ENCODE measurements at regions not wholly inside any gene's neighbourhood (a gene's known extent, or its start where the extent isn't known, plus 50 kb on each side); places are given as distances from the start of the nearest gene placed in this dataset.
"Not testable (repeated sequence)": the region's sequence is repeated elsewhere in the genome, so short reads cannot be mapped to it uniquely, and the experiment has no call there.

DNA sequence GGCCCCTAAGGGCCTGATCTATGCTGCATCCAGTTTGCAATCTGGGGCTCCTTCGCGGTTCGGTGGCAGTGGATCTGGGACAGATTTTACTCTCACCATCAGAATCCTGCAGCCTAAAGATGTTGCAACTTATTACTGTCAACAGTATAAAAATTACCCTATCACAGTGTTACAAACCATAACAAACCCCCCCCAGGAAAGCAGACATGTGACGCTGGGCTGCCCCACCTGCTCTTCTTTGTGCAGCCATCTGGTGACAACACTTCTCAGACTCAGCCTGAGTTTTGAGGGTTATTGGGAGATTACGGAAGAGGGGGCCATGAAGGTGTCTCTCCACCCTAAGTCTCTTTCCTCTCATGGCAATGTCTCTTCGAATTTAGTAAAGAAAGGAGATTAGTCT is 1204.2 kb downstream of the RPIA start:
- not testable (repeated sequence) for H3K4me3 ChIP-seq (ENCODE audit: low read depth, low read length)

DNA sequence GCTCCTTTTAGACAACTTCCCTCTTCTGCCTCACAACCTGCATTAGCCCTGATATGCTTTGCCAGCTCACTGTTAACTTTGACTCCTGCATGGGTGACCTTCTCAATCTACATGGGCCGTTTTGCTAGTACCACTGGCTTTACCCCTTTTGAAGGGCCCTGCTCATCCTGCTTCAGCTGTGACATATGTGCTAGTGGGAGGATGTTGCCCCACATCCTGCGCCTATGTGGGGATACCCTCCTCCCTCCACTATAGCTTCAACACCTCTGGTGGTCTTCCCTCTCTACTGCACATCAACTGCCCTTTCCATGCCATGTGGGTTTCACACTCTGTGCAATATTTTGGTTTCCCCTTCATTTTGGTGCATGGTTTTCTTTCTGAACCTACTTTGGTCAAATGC is 1235.5 kb downstream of the RPIA start:
- H3K4me3 ChIP-seq (ENCODE audit: low read depth, low read length), result not testable (repeated sequence)

DNA sequence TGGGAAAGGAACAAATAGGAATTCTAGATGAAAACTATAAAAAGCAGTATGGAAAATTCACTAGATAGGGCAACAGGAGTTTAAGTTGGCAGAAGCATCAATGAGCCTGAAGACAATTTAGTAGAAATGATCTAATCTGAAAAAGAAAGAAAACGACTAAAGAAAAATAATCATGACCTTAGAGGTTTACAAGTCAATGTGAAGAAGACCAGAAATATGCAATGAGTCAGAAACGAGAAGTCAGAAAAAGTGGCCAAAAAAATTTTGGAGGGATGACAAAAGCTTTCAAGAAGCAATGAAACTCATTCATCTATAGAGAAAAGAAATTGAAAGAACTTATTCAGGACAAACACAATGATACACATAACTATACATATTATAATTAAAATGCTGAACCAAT is 1244.0 kb downstream of the RPIA start:
- H3K4me3 ChIP-seq (ENCODE audit: low read depth, low read length), result not testable (repeated sequence)

- H3K4me3 ChIP-seq (ENCODE audit: low read depth, low read length), result not testable (repeated sequence)
These were observed 1244.5 kb downstream of the RPIA start for GRCh38 chr2:89936011-89936410.

DNA sequence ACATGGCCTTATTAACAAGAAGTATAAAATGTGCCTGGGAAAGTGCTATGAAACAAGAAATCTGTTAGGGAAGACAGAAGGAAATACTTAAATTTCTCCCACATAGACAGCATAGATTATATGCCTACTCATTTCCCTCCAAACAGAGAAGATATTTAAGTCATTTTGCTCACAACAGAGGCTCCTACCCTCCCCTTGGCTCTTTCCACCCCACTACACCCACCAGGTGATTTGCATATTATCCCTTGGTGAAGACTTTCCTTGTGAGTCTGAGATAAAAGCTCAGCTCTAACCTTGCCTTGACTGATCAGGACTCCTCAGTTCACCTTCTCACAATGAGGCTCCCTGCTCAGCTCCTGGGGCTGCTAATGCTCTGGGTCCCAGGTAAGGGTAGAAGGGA is 1245.1 kb downstream of the RPIA start:
- not testable (repeated sequence) for H3K4me3 ChIP-seq (ENCODE audit: low read depth, low read length)

DNA sequence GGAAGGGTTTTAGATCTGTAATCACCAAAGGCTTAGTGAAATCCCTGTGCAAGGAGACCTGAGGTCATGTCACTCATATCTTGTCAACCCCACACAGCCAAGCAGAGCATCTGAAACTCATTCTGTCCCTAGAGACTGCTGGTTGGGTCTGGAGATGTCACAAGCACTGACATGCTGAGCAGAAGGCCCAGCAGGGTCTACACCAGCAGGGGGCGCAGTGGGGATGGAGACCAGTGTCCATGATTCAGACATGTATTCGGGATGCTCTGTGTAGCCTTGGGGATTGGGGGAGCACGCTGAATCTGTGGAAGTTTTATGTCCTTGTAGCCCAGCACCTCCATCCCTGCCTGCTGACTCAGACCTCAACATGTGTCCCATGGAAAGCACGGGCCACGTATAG is 1247.3 kb downstream of the RPIA start:
- not testable (repeated sequence) for H3K4me3 ChIP-seq (ENCODE audit: low read depth, low read length)

GRCh38 chr2:89944267-89944666 is 1252.8 kb downstream of the RPIA start:
- H3K4me3 ChIP-seq (ENCODE audit: low read depth, low read length), result not testable (repeated sequence)

GRCh38 chr2:89945004-89945616 is 1253.6 kb downstream of the RPIA start:
- not testable (repeated sequence) for H3K4me3 ChIP-seq (ENCODE audit: low read depth, low read length)

GRCh38 chr2:89947208-89947815 is 1255.8 kb downstream of the RPIA start:
- H3K4me3 ChIP-seq (ENCODE audit: low read depth, low read length), result not testable (repeated sequence)

DNA sequence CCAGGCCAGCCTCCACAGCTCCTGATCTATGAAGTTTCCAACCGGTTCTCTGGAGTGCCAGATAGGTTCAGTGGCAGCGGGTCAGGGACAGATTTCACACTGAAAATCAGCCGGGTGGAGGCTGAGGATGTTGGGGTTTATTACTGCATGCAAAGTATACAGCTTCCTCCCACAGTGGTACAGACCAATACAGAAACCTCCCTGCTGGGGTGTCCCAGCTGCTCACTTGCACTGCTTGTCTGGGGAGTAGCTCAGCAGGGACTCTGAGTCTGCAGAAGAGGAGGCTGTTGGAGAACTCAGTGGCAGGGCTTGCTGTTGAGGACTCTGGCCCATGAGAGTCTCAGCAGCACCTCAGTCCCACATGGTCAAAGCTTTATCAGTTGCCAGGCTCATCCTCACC is 1256.6 kb downstream of the RPIA start:
- not testable (repeated sequence) for H3K4me3 ChIP-seq (ENCODE audit: low read depth, low read length)

DNA sequence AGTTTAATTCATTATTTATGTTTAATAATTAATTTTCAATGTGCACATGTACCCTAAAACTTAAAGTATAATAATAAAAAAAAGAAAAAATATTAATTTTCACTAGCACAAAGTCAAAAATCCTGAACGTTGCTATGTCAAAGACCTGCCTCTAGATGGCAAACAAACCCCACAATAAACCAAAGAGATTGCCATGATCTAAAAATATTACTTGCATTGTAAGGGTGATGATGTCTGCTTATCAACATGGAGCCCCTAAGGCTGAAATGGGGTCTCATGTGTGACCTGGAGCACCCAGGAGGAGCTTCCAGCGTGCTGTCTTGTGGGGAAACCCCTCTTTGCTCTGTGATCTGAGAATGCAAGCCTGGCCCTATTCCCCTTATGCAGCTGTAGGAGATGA is 1259.3 kb downstream of the RPIA start:
- H3K4me3 ChIP-seq (ENCODE audit: low read depth, low read length), result not testable (repeated sequence)

GRCh38 chr2:89957236-89957635 is 1265.8 kb downstream of the RPIA start:
- H3K4me3 ChIP-seq (ENCODE audit: low read depth, low read length), result not testable (repeated sequence)

DNA sequence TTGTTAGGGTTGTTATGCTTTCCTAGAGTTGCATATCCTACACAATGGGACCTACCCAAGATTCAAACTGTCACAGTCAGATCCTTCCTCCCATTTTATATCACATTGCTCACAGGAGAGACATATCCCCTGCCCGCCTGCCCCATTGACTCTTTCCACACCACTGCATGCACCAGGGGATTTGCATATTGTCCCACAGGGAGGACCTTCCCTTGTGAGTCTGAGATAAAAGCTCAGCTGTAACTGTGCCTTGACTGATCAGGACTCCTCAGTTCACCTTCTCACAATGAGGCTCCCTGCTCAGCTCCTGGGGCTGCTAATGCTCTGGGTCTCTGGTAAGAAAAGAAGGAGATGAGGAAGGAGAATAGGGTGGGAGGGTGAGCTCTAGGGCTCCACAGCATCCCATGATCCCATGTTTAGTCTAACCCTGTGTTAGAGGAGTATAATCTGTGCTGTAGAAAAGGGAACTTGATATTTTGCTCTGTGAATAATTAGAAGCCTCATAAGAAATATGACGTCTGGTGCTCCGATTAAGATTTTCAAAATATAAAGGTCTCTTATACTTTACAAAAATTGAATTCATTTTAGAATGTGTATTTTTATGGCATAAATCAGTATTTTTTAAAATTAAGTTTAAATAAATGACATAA is 1268.4 kb downstream of the RPIA start:
- not testable (repeated sequence) for H3K4me3 ChIP-seq (ENCODE audit: low read depth, low read length)

GRCh38 chr2:89960570-89960969 is 1269.1 kb downstream of the RPIA start:
- not testable (repeated sequence) for H3K4me3 ChIP-seq (ENCODE audit: low read depth, low read length)

GRCh38 chr2:89968567-89968966 is 1277.1 kb downstream of the RPIA start:
- H3K4me3 ChIP-seq (ENCODE audit: low read depth, low read length), result not testable (repeated sequence)

GRCh38 chr2:89969190-89969589 is 1277.7 kb downstream of the RPIA start:
- H3K4me3 ChIP-seq (ENCODE audit: low read depth, low read length), result not testable (repeated sequence)

GRCh38 chr2:89973849-89974248 is 1282.4 kb downstream of the RPIA start:
- not testable (repeated sequence) for H3K4me3 ChIP-seq (ENCODE audit: low read depth, low read length)

DNA sequence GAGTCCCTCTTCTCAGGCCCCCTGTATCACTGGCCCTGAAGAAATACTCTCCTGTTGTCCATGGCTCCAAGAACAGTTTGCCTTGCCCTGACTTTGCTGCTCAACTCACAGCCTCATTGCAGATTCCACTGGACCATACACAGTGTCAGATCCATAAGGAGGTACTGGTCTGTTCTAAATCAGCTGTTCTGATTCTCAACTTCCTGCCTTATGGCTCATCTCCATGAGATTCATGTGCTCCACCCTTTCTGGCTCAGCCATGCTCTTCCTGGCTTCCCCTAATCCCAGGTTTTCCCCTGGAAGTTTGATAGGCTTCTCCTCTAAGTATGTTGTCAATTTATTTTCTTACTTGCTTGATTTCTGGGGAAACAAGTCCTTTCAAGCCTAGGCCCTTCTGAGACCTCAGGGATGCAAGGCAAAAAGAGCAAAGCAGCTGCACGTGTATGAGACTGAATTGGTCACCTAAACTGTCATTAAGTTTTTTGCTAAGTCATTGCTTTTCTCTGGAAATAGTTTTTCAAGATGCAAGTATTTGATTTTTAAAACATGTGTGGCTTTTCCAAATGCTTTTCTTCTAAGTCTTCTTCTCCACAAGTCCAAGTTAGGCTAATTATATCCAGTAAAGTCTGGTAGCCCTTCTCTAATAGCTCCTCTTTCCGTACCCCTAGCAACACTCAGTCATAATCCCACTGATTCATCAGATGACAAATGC is 1288.5 kb downstream of the RPIA start:
- H3K4me3 ChIP-seq (ENCODE audit: low read depth, low read length), result not testable (repeated sequence)

DNA sequence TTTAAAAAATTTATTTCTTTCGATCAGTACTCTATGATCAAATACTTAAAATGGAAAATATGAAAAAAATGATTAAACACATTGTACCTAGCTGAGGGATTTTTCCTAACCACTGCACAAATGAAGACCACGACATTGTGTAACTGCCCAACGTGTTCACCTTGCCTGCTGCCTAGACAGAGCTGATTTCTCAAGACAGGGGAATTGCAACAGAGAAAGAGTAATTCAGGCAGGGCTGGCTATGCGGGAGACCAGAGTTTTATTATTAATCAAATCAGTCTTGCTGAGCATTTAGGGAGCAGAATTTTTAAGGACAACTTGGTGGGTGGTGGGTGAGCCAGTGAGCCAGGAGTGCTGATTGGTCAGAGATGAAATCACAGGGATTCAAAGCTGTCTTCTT is 1290.8 kb downstream of the RPIA start:
- H3K4me3 ChIP-seq (ENCODE audit: low read depth, low read length), result not testable (repeated sequence)

DNA sequence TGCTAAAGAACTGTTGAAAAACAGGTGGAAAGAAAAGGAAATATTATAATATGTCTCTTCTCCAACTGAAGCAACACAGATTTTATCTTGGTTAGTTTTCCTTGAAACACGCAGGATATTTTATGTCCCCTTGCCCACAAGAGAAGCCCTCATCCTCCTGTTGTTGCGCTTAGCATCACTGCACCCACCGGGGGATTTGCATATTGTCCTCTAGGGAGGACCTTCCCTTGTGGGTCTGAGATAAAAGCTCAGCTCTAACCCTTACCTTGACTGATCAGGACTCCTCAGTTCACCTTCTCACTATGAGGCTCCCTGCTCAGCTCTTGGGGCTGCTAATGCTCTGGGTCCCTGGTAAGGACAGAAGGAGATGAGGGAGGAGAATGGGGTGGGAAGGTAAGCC is 1294.2 kb downstream of the RPIA start:
- not testable (repeated sequence) for H3K4me3 ChIP-seq (ENCODE audit: low read depth, low read length)

- H3K4me3 ChIP-seq (ENCODE audit: low read depth, low read length), result not testable (repeated sequence)
These were observed 1295.1 kb downstream of the RPIA start for GRCh38 chr2:89986532-89986931.

- not testable (repeated sequence) for H3K4me3 ChIP-seq (ENCODE audit: low read depth, low read length)
These were observed 1305.3 kb downstream of the RPIA start for GRCh38 chr2:89996779-89997178.

Data from WI38 (cell line).